ENCODE measurements at regions not wholly inside any gene's neighbourhood (a gene's known extent, or its start where the extent isn't known, plus 50 kb on each side); places are given as distances from the start of the nearest gene placed in this dataset.
"Not testable (repeated sequence)": the region's sequence is repeated elsewhere in the genome, so short reads cannot be mapped to it uniquely, and the experiment has no call there.

DNA sequence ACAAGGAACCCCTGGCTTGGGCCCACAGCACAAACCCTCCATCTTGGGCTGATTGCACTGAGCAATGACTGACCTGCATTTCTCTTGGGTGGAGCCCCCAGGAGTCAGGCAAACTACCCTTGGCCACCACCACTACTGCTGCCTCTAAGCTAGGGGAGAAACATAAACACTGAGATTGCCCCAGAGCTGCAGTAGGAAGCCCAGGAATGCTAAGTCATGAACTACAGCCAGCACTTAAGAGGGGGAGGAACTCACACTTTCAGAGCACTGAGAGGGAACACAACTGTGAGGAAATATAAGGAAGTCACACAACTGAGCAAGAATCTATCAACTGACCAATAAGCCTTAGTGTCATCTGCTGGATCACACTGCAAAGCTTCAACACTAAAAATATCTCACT, 111.6 kb upstream of the PPP3CA start:
- intact Hi-C loops (cut with micrococcal nuclease), result no loop called here
- DNase-seq, result no peak
- ATAC-seq, result peak; percentile 23

GRCh38 chr4:101458473-101458872, 111.1 kb upstream of the PPP3CA start:
- DNase-seq, result no peak
- intact Hi-C loops (cut with micrococcal nuclease), result no loop called here
- ATAC-seq, result no peak

- no peak for DNase-seq
- no peak for ATAC-seq
- intact Hi-C loops (cut with micrococcal nuclease), result no loop called here
Observed at GRCh38 chr4:101451086-101451485, 103.8 kb upstream of the PPP3CA start.

DNA sequence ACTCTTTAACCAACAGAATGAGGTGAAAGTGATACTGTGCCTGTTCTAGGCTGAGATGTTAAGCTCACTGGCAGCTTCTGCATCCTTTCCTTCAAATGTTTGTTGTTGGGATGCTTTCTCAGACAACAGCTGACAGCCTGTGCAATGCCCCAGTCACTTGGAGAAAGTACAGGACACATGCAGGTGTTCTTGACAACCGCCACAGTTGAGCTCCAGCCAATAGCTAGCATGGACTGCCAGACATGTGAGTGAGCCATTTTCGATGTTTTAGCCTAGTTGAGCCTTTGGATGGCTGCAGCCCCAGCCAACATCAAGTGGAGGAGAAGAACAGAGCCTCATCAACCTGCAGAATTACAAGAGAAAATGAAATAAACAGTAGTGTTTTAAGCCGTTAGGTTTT, 94.1 kb upstream of the PPP3CA start:
- DNase-seq (no peak), ATAC-seq (no peak)
- intact Hi-C loops (cut with micrococcal nuclease), result no loop called here

GRCh38 chr4:101439926-101440325, 92.6 kb upstream of the PPP3CA start:
- intact Hi-C loops (cut with micrococcal nuclease), result no loop called here
- DNase-seq, result no peak
- ATAC-seq, result peak; percentile 60

DNA sequence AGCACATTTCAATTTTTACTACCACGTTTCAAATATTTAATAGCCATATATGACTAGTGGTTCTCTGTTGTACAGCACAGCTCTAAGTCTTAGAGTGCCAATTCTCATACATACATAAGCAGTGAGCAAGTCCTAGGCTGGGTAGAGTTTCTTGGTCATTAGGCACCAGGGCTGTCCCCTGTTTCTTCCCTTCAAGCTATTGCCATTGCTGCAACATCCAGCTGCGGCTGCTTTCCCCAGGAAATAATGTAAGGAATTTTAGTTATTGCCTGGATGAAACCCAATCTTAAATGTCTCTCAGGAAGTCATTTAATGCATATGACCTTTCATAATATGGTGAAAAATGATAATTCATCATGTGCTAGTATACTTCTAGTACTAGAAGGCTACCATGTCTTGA, 74.1 kb upstream of the PPP3CA start:
- intact Hi-C loops (cut with micrococcal nuclease), result no loop called here
- DNase-seq, result no peak
- no peak for ATAC-seq

DNA sequence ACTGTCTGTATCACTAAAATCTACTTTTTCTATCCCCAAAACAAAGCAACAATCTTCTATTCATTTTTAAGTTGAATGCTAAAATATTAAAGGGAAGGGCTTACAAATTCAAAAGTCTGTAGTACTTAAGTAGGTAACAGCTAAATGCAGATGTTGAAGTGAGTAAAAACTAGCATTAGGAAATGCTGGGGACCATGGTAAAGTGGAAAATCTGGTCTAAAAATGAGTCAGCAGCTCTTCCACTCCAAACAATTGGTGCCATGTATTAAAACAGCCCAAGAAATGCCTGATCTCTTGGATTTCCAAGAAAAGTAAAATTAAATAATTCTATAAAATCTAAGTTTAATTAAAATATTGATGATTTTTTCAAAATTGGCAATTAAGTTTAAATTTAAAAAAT, 73.3 kb upstream of the PPP3CA start:
- DNase-seq, result no peak
- intact Hi-C loops (cut with micrococcal nuclease), result no loop called here
- no peak for ATAC-seq

DNA sequence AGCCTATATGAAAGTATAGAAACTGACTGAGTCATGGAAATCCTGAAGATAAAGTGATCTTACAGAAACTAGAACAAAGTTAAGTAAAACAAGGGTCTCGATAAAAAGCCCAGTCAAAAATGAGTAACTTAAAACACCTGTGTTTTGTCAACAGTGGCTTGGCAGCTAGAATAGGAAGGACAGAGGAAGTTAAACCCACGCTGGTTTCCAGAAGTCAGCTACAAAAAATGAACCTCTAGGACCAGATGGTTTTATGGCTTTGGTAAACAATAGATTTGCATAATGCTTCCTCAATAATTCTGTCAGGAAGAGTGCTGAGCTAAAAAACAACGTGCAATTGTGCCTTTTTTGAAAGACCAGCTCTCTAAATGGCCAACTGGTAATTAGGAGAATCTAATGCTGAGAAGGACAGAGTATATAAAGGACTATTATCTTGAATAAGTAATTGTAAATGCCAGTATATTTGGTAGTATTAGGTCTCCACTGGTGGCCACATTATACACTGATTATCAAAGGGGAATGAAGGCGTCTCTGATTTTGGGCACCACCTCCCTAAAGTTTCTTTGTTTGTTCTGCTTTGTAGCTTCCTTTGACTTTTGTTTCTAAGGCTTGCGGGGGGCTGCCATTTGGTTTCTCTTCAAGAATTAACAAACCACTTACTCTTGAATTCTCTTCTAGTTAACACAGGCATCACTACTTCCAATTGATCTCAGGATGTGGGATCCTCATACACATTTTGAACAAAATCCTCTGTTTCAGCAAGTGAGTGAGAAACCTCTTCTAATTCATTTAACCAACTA, 72.2 kb upstream of the PPP3CA start:
- no peak for DNase-seq
- intact Hi-C loops (cut with micrococcal nuclease), result no loop called here
- ATAC-seq, result peak; percentile 40

DNA sequence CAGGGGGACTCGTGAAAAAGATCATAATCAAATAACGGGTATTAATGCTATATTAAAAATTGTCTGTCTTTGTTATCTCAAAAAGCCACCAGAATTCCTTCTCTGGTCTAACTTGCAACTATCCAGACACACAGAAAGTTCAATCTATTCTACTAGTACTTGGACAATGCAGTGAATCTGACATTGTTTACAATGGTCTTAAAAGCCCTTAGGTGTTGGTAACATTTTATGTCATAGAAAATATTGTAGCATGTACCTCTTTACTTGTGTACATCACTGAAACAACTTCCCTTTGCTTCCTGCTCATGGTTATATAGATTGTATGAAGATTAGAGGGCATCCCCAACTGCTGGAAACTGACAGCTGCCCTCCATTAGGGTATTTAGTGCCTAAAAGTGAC, 71.1 kb upstream of the PPP3CA start:
- DNase-seq (no peak), ATAC-seq (no peak)
- intact Hi-C loops (cut with micrococcal nuclease), result no loop called here

DNA sequence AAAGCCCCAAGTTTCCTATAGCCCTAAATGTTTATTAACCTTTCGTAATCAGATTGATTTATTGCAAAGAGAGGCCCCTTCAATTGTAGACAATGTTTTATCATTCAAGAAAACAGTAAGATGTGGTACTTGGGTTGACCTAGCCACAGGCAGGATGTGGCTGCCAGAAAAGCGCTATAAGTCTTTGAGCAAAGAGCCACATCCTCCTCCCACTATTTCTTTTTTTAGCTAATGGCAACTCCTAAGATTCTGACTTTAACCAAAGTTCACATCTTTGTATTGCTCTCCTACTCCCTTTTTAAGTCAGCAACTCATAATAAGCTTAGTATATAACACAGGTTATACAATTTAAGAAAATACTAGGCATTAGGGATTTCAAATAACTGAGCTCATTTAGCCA, 70.7 kb upstream of the PPP3CA start:
- DNase-seq (no peak), ATAC-seq (no peak)
- intact Hi-C loops (cut with micrococcal nuclease), result no loop called here

- intact Hi-C loops (cut with micrococcal nuclease), result no loop called here
- ATAC-seq, result no peak
- no peak for DNase-seq
Observed at GRCh38 chr4:101417046-101417445, 69.7 kb upstream of the PPP3CA start.

GRCh38 chr4:101415962-101416361, 68.6 kb upstream of the PPP3CA start:
- ATAC-seq (no peak), DNase-seq (no peak)
- intact Hi-C loops (cut with micrococcal nuclease), result no loop called here

GRCh38 chr4:101414496-101414895, 67.2 kb upstream of the PPP3CA start:
- no peak for ATAC-seq
- intact Hi-C loops (cut with micrococcal nuclease), result no loop called here
- no peak for DNase-seq

- no peak for DNase-seq
- no peak for ATAC-seq
- intact Hi-C loops (cut with micrococcal nuclease), result no loop called here
Observed at GRCh38 chr4:101411926-101412325, 64.6 kb upstream of the PPP3CA start.

GRCh38 chr4:101411281-101411910, 64.1 kb upstream of the PPP3CA start:
- ATAC-seq; DNase-seq; intact Hi-C loops (cut with micrococcal nuclease): not testable (repeated sequence)

DNA sequence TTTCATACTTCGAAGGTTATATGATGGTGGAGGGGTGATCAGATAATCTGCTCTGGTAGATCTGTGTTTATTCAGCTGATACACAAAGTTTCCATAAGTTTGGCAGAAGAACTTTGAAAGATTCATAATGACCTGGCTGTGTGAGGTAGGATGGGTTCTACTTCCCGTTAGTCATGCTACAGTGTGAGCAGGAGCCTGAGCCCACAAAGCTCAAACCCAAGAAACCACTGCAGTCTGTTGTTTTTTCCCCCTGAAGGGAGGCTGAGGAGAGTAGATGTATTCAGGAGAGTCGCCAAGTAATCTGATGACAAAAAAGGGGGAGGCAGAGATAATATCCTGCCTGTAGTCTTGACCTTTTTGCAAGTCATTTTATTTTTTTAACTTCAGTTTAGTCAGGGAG, 52.8 kb upstream of the PPP3CA start:
- intact Hi-C loops (cut with micrococcal nuclease), result no loop called here

DNA sequence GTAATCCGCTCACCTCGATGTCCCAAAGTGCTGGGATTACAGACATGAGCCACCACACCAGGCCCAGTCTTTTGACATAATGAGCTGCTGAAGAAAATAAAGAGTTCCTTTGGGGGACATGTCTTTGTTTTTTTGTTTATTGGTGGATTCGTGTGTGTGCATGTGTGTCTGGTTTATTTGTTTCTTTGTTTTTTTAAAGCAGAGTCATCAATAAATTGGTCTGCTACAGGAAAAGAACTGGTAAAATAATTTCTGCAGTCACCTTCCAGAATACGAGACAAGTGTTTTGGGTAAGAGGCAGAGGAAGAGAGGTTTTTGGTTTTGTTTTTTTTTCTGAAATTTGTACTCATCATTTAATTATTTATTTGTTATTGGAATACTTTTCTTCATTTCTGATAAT, 51.5 kb upstream of the PPP3CA start:
- DNase-seq (no peak), ATAC-seq (no peak)
- intact Hi-C loops (cut with micrococcal nuclease), result no loop called here

More for the DNA sequence above, 52.8 kb upstream of the PPP3CA start:
- ATAC-seq (no peak), DNase-seq (no peak)

Data from left ventricle myocardium superior (tissue), 1 donor.